ENCODE measurements at regions not wholly inside any gene's neighbourhood (a gene's known extent, or its start where the extent isn't known, plus 50 kb on each side); places are given as distances from the start of the nearest gene placed in this dataset.

DNA sequence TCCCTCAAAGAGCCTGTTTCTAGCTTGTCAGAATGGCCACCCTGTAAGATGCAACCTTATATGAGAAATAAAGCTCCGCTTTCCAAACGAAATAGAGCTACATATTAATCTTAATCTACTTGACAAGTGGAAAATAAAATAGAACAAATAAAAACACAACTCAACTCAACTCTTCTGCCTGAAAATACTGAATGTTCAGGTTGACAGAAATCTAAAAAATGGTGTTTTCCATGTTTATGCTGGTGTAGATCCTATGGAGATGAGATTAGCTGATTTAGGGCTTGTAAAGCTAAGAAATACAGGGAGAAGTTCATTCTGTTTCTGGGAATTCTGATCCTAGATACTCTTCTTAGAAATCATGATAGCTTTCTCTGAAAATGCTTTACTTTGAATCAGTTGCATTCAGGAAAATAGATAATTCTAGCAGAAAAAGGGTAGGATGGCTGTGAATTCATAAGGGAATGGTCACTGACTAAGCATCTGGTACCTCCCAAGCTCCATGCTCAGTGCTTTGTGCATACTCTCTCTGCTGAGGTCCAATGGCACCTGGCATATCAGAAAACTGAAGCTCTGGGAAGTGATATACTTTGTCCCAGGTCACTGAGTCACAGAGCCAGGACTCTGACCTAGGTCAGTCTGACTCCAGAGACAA, 89.2 kb upstream of the EXOC1L start:
- no peaks in the 10 kb centered on the region for H3K4me1 ChIP-seq (ENCODE audit: insufficient read depth, low read length, severe bottlenecking)
- no peaks in the 10 kb centered on the region for H3K9me3 ChIP-seq (ENCODE audit: low read length)
- H3K27me3 ChIP-seq (ENCODE audit: insufficient read depth, low read length), result no peaks in the 10 kb centered on the region
- H3K4me3 ChIP-seq (ENCODE audit: low read depth, low read length, poor library complexity, severe bottlenecking), result no peak overlapping the region
- H4K20me1 ChIP-seq (ENCODE audit: insufficient read depth, low read length), result no peaks in the 10 kb centered on the region
- no peak overlapping the region for H3K4me2 ChIP-seq (ENCODE audit: low read length)
- no peaks in the 10 kb centered on the region for H3K9me2 ChIP-seq (ENCODE audit: low read depth, low read length)
- no peak for TF ChIP-seq EZH2 (IDR thresholded peaks at IDR 0.05; ENCODE audit: borderline replicate concordance, low read length)
- TF ChIP-seq, protein P1, sequence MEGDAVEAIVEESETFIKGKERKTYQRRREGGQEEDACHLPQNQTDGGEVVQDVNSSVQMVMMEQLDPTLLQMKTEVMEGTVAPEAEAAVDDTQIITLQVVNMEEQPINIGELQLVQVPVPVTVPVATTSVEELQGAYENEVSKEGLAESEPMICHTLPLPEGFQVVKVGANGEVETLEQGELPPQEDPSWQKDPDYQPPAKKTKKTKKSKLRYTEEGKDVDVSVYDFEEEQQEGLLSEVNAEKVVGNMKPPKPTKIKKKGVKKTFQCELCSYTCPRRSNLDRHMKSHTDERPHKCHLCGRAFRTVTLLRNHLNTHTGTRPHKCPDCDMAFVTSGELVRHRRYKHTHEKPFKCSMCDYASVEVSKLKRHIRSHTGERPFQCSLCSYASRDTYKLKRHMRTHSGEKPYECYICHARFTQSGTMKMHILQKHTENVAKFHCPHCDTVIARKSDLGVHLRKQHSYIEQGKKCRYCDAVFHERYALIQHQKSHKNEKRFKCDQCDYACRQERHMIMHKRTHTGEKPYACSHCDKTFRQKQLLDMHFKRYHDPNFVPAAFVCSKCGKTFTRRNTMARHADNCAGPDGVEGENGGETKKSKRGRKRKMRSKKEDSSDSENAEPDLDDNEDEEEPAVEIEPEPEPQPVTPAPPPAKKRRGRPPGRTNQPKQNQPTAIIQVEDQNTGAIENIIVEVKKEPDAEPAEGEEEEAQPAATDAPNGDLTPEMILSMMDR (IDR thresholded peaks at IDR 0.05; ENCODE audit: low read length), result no peak
- no peak overlapping the region for H3K27ac ChIP-seq (ENCODE audit: low read depth, low read length, poor library complexity, severe bottlenecking)
- no peaks in the 10 kb centered on the region for H3K36me3 ChIP-seq (ENCODE audit: insufficient read depth, low read length)
- H3K9ac ChIP-seq (ENCODE audit: low read length), result no peak overlapping the region
- H2AFZ ChIP-seq (ENCODE audit: low read length), result no peak overlapping the region
- no peaks in the 10 kb centered on the region for H3F3A ChIP-seq (ENCODE audit: insufficient read depth, low read length)
- H3K79me2 ChIP-seq (ENCODE audit: insufficient read depth, low read length), result no peaks in the 10 kb centered on the region

GRCh38 chr4:55731959-55732358, 87.6 kb upstream of the EXOC1L start:
- Histone ChIP-seq H3K9ac (ENCODE audit: low read length) (no peak overlapping the region), H3K4me1 (ENCODE audit: insufficient read depth, low read length, severe bottlenecking) (no peaks in the 10 kb centered on the region)
- TF ChIP-seq EZH2 (IDR thresholded peaks at IDR 0.05; ENCODE audit: borderline replicate concordance, low read length), result no peak
- TF ChIP-seq, protein P1 (IDR thresholded peaks at IDR 0.05; ENCODE audit: low read length), result no peak

GRCh38 chr4:55732864-55733263, 86.7 kb upstream of the EXOC1L start:
- H3K27me3 ChIP-seq (ENCODE audit: insufficient read depth, low read length), result no peaks in the 10 kb centered on the region
- no peaks in the 10 kb centered on the region for H3K79me2 ChIP-seq (ENCODE audit: insufficient read depth, low read length)
- H3K4me2 ChIP-seq (ENCODE audit: low read length), result no peak overlapping the region
- no peak overlapping the region for H3K9ac ChIP-seq (ENCODE audit: low read length)
- no peaks in the 10 kb centered on the region for H3K36me3 ChIP-seq (ENCODE audit: insufficient read depth, low read length)
- H3F3A ChIP-seq (ENCODE audit: insufficient read depth, low read length), result no peaks in the 10 kb centered on the region
- H3K4me1 ChIP-seq (ENCODE audit: insufficient read depth, low read length, severe bottlenecking), result no peaks in the 10 kb centered on the region
- no peak overlapping the region for H3K4me3 ChIP-seq (ENCODE audit: low read depth, low read length, poor library complexity, severe bottlenecking)
- no peaks in the 10 kb centered on the region for H3K9me3 ChIP-seq (ENCODE audit: low read length)
- H3K27ac ChIP-seq (ENCODE audit: low read depth, low read length, poor library complexity, severe bottlenecking), result no peak overlapping the region
- no peaks in the 10 kb centered on the region for H3K9me2 ChIP-seq (ENCODE audit: low read depth, low read length)
- TF ChIP-seq EZH2 (IDR thresholded peaks at IDR 0.05; ENCODE audit: borderline replicate concordance, low read length), result no peak
- TF ChIP-seq, protein P1 (IDR thresholded peaks at IDR 0.05; ENCODE audit: low read length), result no peak
- H4K20me1 ChIP-seq (ENCODE audit: insufficient read depth, low read length), result no peaks in the 10 kb centered on the region
- no peak overlapping the region for H2AFZ ChIP-seq (ENCODE audit: low read length)

More at GRCh38 chr4:55731959-55732358, 87.6 kb upstream of the EXOC1L start:
- H3K4me3 ChIP-seq (ENCODE audit: low read depth, low read length, poor library complexity, severe bottlenecking), result no peak overlapping the region
- no peaks in the 10 kb centered on the region for H3K79me2 ChIP-seq (ENCODE audit: insufficient read depth, low read length)
- no peak overlapping the region for H3K4me2 ChIP-seq (ENCODE audit: low read length)
- no peaks in the 10 kb centered on the region for H3K9me3 ChIP-seq (ENCODE audit: low read length)
- H4K20me1 ChIP-seq (ENCODE audit: insufficient read depth, low read length), result no peaks in the 10 kb centered on the region
- H3F3A ChIP-seq (ENCODE audit: insufficient read depth, low read length), result no peaks in the 10 kb centered on the region
- H2AFZ ChIP-seq (ENCODE audit: low read length), result no peak overlapping the region
- no peak overlapping the region for H3K27ac ChIP-seq (ENCODE audit: low read depth, low read length, poor library complexity, severe bottlenecking)
- H3K27me3 ChIP-seq (ENCODE audit: insufficient read depth, low read length), result no peaks in the 10 kb centered on the region
- no peaks in the 10 kb centered on the region for H3K9me2 ChIP-seq (ENCODE audit: low read depth, low read length)
- no peaks in the 10 kb centered on the region for H3K36me3 ChIP-seq (ENCODE audit: insufficient read depth, low read length)

All from OCI-LY1 (cell line).